Ramos (cell line): ENCODE measurements at regions not wholly inside any gene's neighbourhood (a gene's known extent, or its start where the extent isn't known, plus 50 kb on each side); places are given as distances from the start of the nearest gene placed in this dataset.
"Not testable (repeated sequence)": the region's sequence is repeated elsewhere in the genome, so short reads cannot be mapped to it uniquely, and the experiment has no call there.

Experiments
- in situ Hi-C: fragments of 300-500 bp; cut with MboI; formaldehyde crosslinking; loops from one replicate; pipeline ENCODE4 v1.14.3; 2022; ENCODE audit warnings: low sequenced_read_pairs; ENCODE audit not compliant: unreplicated experiment

DNA sequence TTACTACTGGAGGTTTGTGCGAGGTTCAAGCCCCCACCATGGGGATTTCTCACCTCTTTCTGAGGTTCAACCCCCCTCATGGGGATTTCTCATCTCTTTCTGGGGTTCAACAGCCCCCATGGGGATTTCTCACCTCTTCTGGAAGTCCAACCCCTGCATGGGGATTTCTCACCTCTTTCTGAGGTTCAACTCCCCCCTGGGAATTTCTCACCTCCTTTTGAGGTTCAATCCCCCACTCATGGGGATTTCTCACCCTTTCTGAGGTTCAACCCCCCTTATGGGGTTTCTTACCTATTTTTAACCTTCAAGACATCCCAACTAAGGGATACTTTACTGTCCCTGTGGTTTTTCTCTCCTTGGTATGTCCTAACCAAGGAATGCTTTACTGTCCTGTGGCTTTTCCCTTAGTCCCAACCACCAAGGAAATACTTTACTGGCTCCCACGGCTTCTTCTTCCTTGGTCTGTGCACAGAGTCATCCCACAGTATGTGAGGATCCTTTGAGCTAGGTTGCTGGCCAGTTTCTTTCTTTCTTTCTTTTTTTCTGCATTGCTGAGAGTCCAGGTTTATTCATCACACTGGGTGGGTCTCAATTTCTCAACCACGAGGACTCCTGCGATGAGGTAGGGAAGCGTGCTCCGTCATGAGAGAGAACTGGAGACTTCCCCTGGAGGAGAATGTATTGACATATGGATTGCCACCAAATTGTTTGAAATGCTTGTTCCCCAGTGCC is 2140.2 kb downstream of the TP53TG3F start:
- in situ Hi-C loops = no loop called here

DNA sequence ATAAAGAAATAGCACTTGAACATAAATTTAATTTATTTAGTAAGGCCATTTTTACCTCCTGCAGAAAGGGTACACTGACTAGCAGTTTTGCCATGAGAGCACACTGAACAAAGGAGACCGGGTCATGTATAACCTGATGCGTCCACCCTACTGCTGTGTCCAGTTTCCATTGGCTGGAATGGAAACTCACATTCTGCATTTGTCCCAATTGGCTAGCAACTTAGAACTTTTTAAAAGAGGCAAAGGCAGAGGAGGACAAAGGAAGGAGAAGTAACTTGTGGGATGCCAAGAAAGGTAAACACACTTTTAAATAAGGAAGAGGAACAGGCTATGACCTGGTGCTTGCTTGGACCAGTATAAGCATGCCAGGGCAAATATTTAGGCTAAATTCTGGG is 2140.7 kb downstream of the TP53TG3F start:
- in situ Hi-C loops = not testable (repeated sequence)

DNA sequence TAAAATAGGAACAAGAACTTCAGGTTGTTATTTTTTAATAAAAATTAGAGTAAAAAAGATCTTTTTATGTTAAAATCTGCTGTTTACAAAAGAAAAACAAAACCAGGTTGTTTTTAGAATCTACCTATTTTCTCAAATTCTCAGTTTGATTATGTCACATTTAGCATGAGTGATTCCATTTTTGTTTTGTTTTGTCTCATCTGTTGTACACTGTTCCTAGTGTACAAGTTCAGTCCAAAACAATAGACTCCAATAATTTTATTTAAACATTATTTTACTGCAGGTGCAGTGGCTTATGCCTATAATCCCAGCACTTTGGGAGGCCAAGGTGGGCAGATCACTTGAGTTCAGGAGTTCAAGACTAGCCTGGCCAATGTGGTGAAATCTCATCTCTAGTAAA is 2142.7 kb downstream of the TP53TG3F start:
- in situ Hi-C loops = no loop called here

GRCh38 chr16:35603371-35603770 is 2144.0 kb downstream of the TP53TG3F start:
- in situ Hi-C loops = not testable (repeated sequence)

DNA sequence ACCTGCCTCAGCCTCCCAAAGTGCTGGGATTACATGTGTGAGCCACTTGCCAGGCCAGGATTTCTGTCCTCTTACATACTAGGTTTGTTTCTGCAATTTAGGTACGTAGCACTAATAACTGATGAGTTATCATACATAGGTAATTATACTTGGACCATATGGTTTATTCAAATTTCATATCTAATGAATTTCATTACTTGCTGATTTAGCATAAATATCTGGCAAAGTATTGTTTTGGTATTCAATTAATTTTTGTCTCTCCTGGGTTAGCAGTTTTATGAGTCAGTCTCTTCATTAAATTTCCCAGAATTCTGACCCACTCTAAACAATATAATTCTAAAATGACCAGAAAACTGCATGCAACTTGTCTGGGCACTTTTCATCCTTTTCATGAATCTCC is 2146.5 kb downstream of the TP53TG3F start:
- in situ Hi-C loops = no loop called here

DNA sequence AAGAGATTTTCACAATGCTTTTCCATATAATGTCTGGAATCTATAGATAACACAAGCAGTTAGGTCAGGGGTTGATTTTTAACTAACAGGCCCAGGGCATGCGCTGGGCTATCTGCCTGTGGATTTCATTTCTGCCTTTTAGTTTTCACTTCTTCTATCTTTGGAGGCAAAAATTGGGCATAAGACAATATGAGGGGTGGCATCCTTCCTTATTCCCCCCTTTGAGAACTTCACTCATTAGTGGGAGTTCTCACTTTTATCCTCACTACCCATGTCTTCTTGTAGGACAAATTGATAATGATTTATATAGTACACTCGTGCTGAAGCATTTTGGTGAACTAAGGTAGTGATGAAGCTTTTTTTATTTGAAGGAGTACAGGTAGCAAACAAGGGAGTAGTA is 2155.5 kb downstream of the TP53TG3F start:
- in situ Hi-C loops = not testable (repeated sequence)

- in situ Hi-C loops = not testable (repeated sequence)
Observed at GRCh38 chr16:35619176-35619575, 2159.8 kb downstream of the TP53TG3F start.

DNA sequence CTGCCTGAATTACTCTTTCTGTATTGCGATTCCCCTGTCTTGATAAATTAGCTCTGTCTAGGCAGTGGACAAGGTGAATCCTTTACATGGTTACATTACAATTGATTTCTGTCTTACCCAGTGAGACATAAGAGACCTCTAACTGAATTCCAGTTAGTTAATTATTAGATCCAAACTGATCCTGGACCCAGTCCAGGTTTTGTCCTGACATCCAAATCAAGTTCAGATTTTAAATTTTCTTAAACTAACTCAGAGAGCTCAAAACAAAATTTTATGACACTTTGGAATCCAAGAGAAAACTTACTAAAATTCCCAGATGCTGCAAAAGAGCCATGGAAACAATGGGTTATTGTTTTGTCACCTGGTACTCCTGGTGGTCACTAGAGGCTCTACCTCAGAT is 2166.6 kb downstream of the TP53TG3F start:
- in situ Hi-C loops = no loop called here

DNA sequence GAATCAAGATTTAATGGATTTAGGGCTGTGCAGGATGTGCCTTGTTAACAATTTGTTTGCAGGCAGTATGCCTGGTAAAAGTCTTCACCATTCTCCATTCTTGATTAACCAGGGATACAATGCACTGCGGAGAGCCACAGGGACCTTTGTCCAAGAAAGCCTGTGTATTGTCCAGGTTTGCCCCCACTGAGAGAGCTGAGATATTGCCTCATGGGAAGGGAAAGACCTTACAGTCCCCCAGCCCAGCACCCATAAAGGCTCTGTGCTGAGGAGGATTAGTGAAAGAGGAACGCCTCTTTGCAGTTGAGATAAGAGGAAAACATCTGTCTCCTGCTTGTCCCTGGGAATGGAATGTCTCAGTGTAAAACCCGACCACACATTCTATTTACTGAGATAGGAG is 2169.6 kb downstream of the TP53TG3F start:
- in situ Hi-C loops = no loop called here

- in situ Hi-C loops = no loop called here
Observed at GRCh38 chr16:35631261-35631945, 2172.0 kb downstream of the TP53TG3F start.

DNA sequence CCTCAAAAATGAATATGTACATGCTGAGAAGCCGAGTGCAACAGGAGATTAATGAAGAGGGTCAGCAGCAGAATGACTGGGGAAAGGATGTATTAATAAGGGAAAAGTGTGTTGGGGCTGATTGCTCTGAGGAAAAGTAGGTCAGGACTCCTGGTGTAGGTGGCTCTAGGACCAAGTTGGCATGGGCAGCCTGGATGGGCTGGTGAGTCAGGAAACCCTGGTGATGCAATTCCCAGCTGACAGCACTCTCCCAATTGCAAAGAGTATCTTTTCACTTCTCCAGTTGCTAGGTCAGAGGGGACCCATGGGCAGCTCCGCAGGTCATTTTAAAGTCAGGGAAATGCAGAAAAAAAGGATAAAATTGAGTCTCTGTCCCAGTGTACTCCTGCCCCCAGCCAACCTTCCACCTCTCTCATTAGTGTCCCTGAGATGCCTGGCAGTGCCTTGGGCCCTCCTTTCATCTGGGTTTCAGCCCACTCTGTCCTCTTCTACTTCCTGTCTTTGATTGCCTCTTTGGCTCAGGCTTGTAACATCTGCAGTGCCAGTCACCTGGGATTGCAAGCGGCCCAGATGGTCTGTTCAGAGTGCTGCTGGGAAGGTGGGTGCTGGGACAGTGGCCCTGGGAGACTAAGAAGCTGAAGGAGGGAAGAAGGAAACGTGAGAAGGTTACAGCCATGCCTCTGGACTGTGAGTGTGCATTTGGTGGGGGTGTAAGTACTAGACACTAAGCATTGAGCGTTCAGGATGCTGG is 2177.2 kb downstream of the TP53TG3F start:
- in situ Hi-C loops = no loop called here

- in situ Hi-C loops = no loop called here
Observed at GRCh38 chr16:35637683-35638082, 2178.3 kb downstream of the TP53TG3F start.

DNA sequence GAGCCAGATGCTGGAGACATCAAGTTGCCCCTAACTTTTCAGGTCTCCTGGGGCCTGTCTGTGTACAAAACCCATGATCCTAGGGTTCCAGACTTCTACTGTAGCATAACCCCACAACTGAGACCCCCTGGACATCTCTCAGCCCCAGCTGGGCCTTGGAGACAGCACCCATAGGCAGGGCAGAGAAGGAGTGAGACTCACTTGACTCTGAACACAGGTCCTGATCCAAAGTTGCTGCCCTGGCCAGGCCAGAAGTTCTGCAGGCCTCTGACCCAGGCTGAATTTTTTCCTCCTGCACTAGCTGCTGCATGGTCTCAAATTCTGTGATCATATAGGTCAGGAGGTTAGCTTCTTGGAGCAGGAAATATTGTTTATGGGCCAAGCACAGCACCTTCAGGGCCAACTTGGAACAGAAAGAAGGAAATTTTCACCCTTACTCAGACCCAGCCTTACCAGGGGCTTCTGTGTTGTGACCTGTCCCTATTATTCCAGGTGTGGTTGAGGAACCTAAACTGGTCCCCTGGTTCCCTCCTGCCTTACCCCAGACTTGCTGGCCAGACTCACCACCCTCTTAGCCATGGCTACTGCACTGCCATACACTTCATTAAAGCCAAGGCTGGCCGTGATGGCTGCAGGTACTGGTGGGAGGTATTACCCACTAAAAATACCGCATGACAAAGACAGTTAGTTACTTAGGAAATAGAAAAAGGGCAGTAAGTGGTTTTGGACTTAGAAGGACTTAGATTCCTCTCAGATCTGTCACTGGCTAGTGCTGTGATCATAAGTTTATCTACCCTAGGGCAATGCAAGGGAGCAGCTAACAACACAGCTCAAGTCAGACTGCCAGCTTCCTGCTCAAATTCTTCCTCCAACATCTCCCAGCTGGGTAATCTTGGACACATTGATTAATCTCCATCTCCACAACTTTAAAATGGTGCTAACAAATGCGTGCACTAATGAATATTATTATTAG is 2180.1 kb downstream of the TP53TG3F start:
- in situ Hi-C loops = no loop called here

- in situ Hi-C loops = no loop called here
Observed at GRCh38 chr16:35642322-35642835, 2183.0 kb downstream of the TP53TG3F start.

DNA sequence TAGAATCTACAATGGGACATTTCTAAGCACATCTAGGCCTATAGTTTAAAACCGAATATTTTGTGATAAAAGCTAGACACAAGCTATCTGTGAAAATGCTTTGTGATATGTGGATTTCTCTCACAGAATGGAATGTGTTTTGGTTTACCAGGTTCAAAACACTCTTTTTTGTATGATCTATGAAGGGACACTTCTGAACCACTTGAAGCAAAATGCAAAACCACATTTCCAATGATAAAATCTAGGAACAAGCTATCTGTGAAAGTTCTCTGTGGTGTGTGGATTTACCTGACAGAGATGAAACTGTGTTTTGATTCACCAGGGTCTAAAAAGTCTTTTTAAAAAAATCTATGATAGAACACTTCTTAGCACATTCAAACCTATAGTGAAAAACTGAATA is 2192.4 kb downstream of the TP53TG3F start:
- in situ Hi-C loops = no loop called here

- in situ Hi-C loops = no loop called here
Observed at GRCh38 chr16:35664091-35664693, 2204.8 kb downstream of the TP53TG3F start.

DNA sequence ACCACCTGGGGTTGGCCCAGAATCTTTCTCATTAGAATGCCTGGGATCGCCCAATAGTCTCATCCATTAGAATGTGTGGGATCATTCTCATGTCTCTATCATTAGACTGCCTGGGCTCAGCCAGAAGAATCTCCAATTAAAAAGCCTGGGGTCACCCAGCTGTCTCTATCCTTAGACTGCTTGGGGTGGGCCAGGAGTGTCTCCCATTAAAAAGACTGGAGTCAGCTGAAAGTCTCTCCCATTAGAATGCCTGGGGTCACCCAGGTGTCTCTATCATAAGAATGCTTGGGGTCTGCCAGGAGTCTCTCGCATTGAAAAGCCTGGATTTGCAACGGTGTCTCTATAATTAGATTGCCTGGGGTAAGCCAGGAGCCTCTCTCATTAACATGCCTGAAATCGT is 2225.7 kb downstream of the TP53TG3F start:
- in situ Hi-C loops = no loop called here

DNA sequence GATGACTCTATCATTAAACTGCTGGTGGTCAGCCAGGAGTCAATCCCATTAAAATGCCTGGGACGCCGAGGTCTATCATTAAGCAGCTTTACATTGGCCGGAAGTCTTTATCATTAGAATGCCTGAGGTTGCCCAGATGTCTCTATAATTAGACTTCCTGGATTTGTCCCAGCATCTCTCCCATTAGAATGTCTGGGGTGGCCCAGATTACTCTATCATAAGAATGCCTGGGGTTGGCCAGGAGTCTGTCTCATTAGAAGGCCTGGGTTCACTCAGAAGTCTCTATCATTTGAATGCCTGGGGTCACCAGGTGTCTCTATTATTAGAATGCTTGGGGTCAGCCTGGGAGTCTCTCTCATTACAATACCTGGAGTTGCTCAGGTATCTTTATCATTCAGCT is 2227.2 kb downstream of the TP53TG3F start:
- in situ Hi-C loops = no loop called here

DNA sequence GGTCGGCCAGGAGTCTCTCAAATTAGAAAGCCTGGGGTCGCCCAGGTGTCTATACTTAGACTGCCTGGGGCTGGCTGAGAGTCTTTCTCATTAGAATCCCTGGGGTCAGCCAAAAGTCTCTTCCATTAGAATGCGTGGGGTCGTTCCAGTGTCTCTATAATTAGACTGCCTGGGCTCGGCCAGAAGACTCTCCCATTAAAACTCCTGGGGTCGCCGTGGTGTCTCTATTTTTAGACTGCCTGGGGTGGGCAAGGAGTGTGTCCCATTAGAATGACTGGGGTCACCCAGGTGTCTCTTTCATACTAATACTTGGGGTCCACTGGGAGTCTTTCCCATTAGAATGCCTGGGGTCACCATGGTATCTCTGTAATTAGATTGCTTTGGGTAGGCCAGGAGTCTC is 2227.7 kb downstream of the TP53TG3F start:
- in situ Hi-C loops = no loop called here

- in situ Hi-C loops = no loop called here
Observed at GRCh38 chr16:35687781-35688180, 2228.4 kb downstream of the TP53TG3F start.
